ENCODE measurements at regions not wholly inside any gene's neighbourhood (a gene's known extent, or its start where the extent isn't known, plus 50 kb on each side); places are given as distances from the start of the nearest gene placed in this dataset.

DNA sequence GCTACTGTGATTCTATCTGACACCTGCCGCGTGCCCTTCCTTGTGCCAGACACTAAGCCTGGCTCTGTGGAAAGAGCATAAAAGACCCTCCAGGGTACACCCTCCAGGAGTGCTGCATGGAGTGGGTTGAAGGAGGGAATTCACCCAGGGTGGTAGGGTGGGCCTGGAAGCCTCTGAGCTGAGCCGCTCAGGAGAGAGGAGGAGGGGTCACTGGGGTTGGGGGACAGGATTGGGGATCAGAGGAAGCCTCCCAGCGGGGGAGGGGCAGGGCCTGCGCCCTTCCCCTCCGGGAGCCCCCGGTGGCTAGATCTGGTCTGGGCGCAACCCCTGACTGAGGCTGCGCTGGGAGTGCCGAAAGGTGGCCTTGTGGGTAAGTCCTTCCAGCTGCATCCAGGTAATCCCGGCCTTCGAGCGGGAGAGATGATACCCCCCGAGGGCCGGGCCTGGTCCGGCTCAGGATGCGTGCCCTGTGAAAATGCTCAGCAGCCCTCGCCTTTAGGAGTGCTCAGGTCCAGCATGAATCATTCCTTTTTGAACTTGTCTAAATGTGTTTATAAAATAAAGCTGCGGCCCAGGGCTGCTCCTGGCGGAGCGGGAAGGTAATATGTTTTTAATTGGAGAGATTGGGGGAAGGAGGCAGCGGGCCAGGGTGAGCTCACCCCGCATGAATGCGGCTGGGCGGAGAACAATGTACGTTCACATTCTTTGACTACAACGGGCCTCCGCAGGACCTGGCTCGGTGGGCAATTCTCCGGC is 118.1 kb upstream of the SMIM23 start:
- DNase-seq (ENCODE audit: low read depth in 1 of 2, low spot score in 1 of 2), result no peak

GRCh38 chr5:171668097-171668412 is 117.6 kb upstream of the SMIM23 start:
- Histone ChIP-seq H3K27ac (no peak overlapping the region), H3K4me3 (no peak overlapping the region), H3K4me1 (no peaks in the 10 kb centered on the region), H3K4me2 (no peak overlapping the region), H3K9me3 (peaks cover 8% of the 10 kb centered on the region; the same call in 2 of the 3 replicates)
- FAIRE-seq (no peak), DNase-seq (ENCODE audit: low read depth in 1 of 2, low spot score in 1 of 2) (no peak), ATAC-seq (no peak)
- TF ChIP-seq NFE2L2 (conservative IDR thresholded peaks at IDR 0.05; ENCODE audit: low read length) (no peak), JUN (IDR thresholded peaks at IDR 0.05) (no peak), ZFP36 (IDR thresholded peaks at IDR 0.05; ENCODE audit: borderline replicate concordance, partially characterized antibody) (no peak), ESRRA (IDR thresholded peaks at IDR 0.05; ENCODE audit: borderline replicate concordance, low read length) (no peak), MAZ (IDR thresholded peaks at IDR 0.05; ENCODE audit: borderline replicate concordance, low read depth, low read length) (no peak), RNF2 (IDR thresholded peaks at IDR 0.05; ENCODE audit: borderline replicate concordance, low read depth) (no peak), NR3C1 (IDR thresholded peaks at IDR 0.05) (no peak), CBX2 (IDR thresholded peaks at IDR 0.05; ENCODE audit: borderline replicate concordance, low read depth) (no peak), HOXB13 (CRISPR knock-in tag; IDR thresholded peaks at IDR 0.05; ENCODE audit: low read depth) (no peak), POLR2A (IDR thresholded peaks at IDR 0.05; ENCODE audit: low read length) (no peak), GATA3 (IDR thresholded peaks at IDR 0.05; ENCODE audit: borderline replicate concordance) (no peak), TFCP2L1 (CRISPR knock-in tag; IDR thresholded peaks at IDR 0.05) (no peak), RCOR1 (IDR thresholded peaks at IDR 0.05; ENCODE audit: low read depth, low read length) (no peak)
- TF ChIP-seq, protein P1, sequence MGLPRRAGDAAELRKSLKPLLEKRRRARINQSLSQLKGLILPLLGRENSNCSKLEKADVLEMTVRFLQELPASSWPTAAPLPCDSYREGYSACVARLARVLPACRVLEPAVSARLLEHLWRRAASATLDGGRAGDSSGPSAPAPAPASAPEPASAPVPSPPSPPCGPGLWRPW (IDR thresholded peaks at IDR 0.05), result no peak
- TF ChIP-seq, protein P2, sequence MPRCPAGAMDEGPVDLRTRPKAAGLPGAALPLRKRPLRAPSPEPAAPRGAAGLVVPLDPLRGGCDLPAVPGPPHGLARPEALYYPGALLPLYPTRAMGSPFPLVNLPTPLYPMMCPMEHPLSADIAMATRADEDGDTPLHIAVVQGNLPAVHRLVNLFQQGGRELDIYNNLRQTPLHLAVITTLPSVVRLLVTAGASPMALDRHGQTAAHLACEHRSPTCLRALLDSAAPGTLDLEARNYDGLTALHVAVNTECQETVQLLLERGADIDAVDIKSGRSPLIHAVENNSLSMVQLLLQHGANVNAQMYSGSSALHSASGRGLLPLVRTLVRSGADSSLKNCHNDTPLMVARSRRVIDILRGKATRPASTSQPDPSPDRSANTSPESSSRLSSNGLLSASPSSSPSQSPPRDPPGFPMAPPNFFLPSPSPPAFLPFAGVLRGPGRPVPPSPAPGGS (IDR thresholded peaks at IDR 0.05), result no peak
- WGBS (ENCODE audit: missing lambda C conversion rate), result 90% methylated on average over 16 of the region's 17 CpGs
- ChIA-PET CTCF (interaction anchor here (1.6 kb wide), 1 partner anchor 37 kb away, joined by 4 read pairs; no protein-coding TSS in a partner anchor), POLR2A (no interaction called here)

More for the DNA sequence above, 118.1 kb upstream of the SMIM23 start:
- Histone ChIP-seq H3K9me3 (peaks cover 8% of the 10 kb centered on the region; the same call in 2 of the 3 replicates), H3K4me2 (no peak overlapping the region), H3K27ac (no peak overlapping the region), H3K4me1 (no peaks in the 10 kb centered on the region), H3K4me3 (no peak overlapping the region)
- ATAC-seq (no peak), FAIRE-seq (no peak)
- no peak for TF ChIP-seq NFE2L2 (conservative IDR thresholded peaks at IDR 0.05; ENCODE audit: low read length)
- TF ChIP-seq TFCP2L1 (CRISPR knock-in tag; IDR thresholded peaks at IDR 0.05), result no peak
- no peak for TF ChIP-seq FOSB (CRISPR knock-in tag; IDR thresholded peaks at IDR 0.05)
- no peak for TF ChIP-seq ZNF302 (CRISPR knock-in tag; IDR thresholded peaks at IDR 0.05)
- no peak for TF ChIP-seq KDM5A (IDR thresholded peaks at IDR 0.05)
- TF ChIP-seq FOSL2 (IDR thresholded peaks at IDR 0.05), result no peak
- TF ChIP-seq FOSL2 (CRISPR knock-in tag; IDR thresholded peaks at IDR 0.05), result no peak
- no peak for TF ChIP-seq CBX8 (IDR thresholded peaks at IDR 0.05)
- TF ChIP-seq HOXA7 (CRISPR knock-in tag; IDR thresholded peaks at IDR 0.05), result no peak
- TF ChIP-seq ESRRA (IDR thresholded peaks at IDR 0.05; ENCODE audit: borderline replicate concordance, low read length), result no peak
- no peak for TF ChIP-seq TP53 (CRISPR knock-in tag; IDR thresholded peaks at IDR 0.05)
- TF ChIP-seq CHD2 (IDR thresholded peaks at IDR 0.05; ENCODE audit: low read length, partially characterized antibody), result no peak
- no peak for TF ChIP-seq JUNB (IDR thresholded peaks at IDR 0.05)
- TF ChIP-seq GATA3 (IDR thresholded peaks at IDR 0.05; ENCODE audit: borderline replicate concordance), result no peak
- TF ChIP-seq EP300 (IDR thresholded peaks at IDR 0.05), result no peak
- POLR2A ChIA-PET, result no interaction called here
- CTCF ChIA-PET, result interaction anchor here (1.6 kb wide), 1 partner anchor 37 kb away, joined by 4 read pairs; no protein-coding TSS in a partner anchor
- WGBS (ENCODE audit: missing lambda C conversion rate), result 87% methylated on average over 29 of the region's 30 CpGs

DNA sequence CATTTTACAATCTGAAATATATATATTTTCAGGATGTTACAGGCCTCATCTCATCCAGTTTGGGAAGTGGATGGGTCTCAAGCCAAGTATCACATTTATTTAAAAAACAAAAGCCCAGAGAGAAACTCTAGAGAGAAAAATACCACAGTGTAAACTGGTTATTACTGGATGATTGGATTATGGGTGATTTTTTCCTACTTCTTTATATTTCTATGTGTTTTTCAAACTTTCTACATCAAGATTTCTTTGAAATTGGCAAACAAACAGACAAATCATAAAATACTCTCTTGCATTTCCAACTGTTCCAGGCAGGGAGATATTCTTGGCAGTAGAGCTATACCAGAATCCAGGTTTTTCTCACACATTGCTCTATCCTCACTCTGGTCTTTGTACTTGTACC is 116.0 kb upstream of the SMIM23 start:
- no peak for FAIRE-seq
- Histone ChIP-seq H3K9me3 (0 out of 3 replicates have a peak, but pooled peaks cover 4% of the 10 kb centered on the region), H3K27ac (no peak overlapping the region), H3K4me3 (no peak overlapping the region), H3K4me1 (no peaks in the 10 kb centered on the region), H3K4me2 (no peak overlapping the region)
- TF ChIP-seq GATA3 (IDR thresholded peaks at IDR 0.05; ENCODE audit: borderline replicate concordance) (no peak), CBX2 (IDR thresholded peaks at IDR 0.05; ENCODE audit: borderline replicate concordance, low read depth) (no peak)
- ChIA-PET POLR2A (no interaction called here), CTCF (interaction anchor here (0.8 kb wide), 1 partner anchor 12 kb away, joined by 3 read pairs; no protein-coding TSS in a partner anchor)
- DNase-seq (ENCODE audit: low read depth in 1 of 2, low spot score in 1 of 2), result no peak
- no peak for ATAC-seq
